H1 (cell line): ENCODE measurements at regions not wholly inside any gene's neighbourhood (a gene's known extent, or its start where the extent isn't known, plus 50 kb on each side); places are given as distances from the start of the nearest gene placed in this dataset.

Experiments
- CTCF ChIA-PET: fragments of 300-600 bp; sonication (Branson Sonifier 250); formaldehyde crosslinking; loops from one replicate; lab custom pipeline; 2021; ENCODE audit not compliant: partially characterized antibody; lab: Charles Lee
- POLR2A ChIA-PET: fragments of 300-600 bp; sonication (Branson Sonifier 250); formaldehyde crosslinking; loops from one replicate; lab custom pipeline; 2021; ENCODE audit warnings: inconsistent platforms; ENCODE audit not compliant: partially characterized antibody; lab: Charles Lee
- DNase-seq, 2 experiments: peaks; one replicate each; pipeline versions ENCODE4 v3.0.0 to v3.0.0-alpha.2; 2010 to 2022; ENCODE audit warnings: low spot score in 2 of 2, low read depth in 1 of 2, mixed read lengths in 1 of 2
- FAIRE-seq: peaks from 2 replicates; lab custom pipeline; 2011; peaks lifted over from hg19 to GRCh38; lab: Jason Lieb, UNC
- H2AFZ ChIP-seq: 2 replicates; pipeline ENCODE4 v1.8.1; 2012; ENCODE audit warnings: low read length, inconsistent platforms
- H2AK5ac ChIP-seq: 2 replicates; pipeline ENCODE4 v1.6.1; 2013; ENCODE audit warnings: low read depth, low read length
- H2BK120ac ChIP-seq: replicated peaks from 2 replicates; pipeline ENCODE3; 2013; ENCODE audit warnings: low read depth, low read length, inconsistent platforms
- H2BK12ac ChIP-seq: 2 replicates; pipeline ENCODE4 v1.6.1; 2013; ENCODE audit warnings: low read depth, low read length
- H2BK15ac ChIP-seq: 2 replicates; pipeline ENCODE4 v1.6.1; 2013; ENCODE audit warnings: low read length
- H2BK20ac ChIP-seq: 2 replicates; pipeline ENCODE4 v1.6.1; 2013; ENCODE audit warnings: low read length
- H2BK5ac ChIP-seq: 2 replicates; pipeline ENCODE4 v1.6.1; 2013; ENCODE audit warnings: low read depth, low read length
- H3K14ac ChIP-seq: 2 replicates; pipeline ENCODE4 v1.6.1; 2013; ENCODE audit warnings: inconsistent platforms; ENCODE audit not compliant: insufficient read length
- H3K18ac ChIP-seq: 2 replicates; pipeline ENCODE4 v1.6.1; 2013; ENCODE audit warnings: low read length; ENCODE audit errors: extremely low read depth
- H3K23ac ChIP-seq: 2 replicates; pipeline ENCODE4 v1.6.1; 2013; ENCODE audit warnings: inconsistent platforms; ENCODE audit not compliant: insufficient read length
- H3K23me2 ChIP-seq: 2 replicates; pipeline ENCODE4 v1.6.1; 2013; ENCODE audit warnings: low read depth, low read length
- H3K27ac ChIP-seq: 2 replicates; pipeline ENCODE4 v1.6.1; 2011; ENCODE audit warnings: low read depth, low read length, inconsistent platforms
- H3K27me3 ChIP-seq, 4 experiments: replicated peaks in 1 of 4; 1 replicate in 1 of 4; 2 replicates in 3 of 4; pipeline versions ENCODE4 v1.6.1 to v1.8.1; 2011 to 2013; ENCODE audit warnings: low read length in 3 of 4, mild to moderate bottlenecking in 3 of 4, inconsistent platforms in 2 of 4, mixed read lengths in 2 of 4, moderate library complexity in 1 of 4; ENCODE audit not compliant: control insufficient read depth in 3 of 4, insufficient read depth in 3 of 4; ENCODE audit errors: extremely low read depth in 1 of 4
- H3K36me3 ChIP-seq, 4 experiments: 2 replicates each; pipeline versions ENCODE4 v1.6.1 to v1.8.1; 2011 to 2013; ENCODE audit warnings: mild to moderate bottlenecking in 4 of 4, low read length in 3 of 4, moderate library complexity in 2 of 4, control low read depth in 1 of 4, inconsistent platforms in 1 of 4; ENCODE audit not compliant: insufficient read depth in 4 of 4, control insufficient read depth in 2 of 4
- H3K4ac ChIP-seq: replicated peaks from 2 replicates; pipeline ENCODE3; 2013; ENCODE audit warnings: low read length, low read depth, mixed read lengths, inconsistent platforms; ENCODE audit not compliant: insufficient read length
- H3K4me1 ChIP-seq, 4 experiments: replicated peaks in 1 of 4; 1 replicate in 1 of 4; 2 replicates in 3 of 4; pipeline versions ENCODE4 v1.6.1 to v1.8.1; 2011 to 2013; ENCODE audit warnings: low read length in 3 of 4, inconsistent platforms in 2 of 4, mixed read lengths in 1 of 4; ENCODE audit not compliant: insufficient read depth in 4 of 4, control insufficient read depth in 3 of 4
- H3K4me2 ChIP-seq, 2 experiments: 2 replicates each; pipeline versions ENCODE4 v1.6.1 to v1.8.1; 2011 to 2013; ENCODE audit warnings: low read depth in 2 of 2, low read length in 2 of 2, control low read depth in 1 of 2, inconsistent platforms in 1 of 2, mild to moderate bottlenecking in 1 of 2; ENCODE audit not compliant: insufficient read depth in 1 of 2
- H3K4me3 ChIP-seq, 4 experiments: fragments of 200-600, 300-600 bp in 1 of 4; sonication (generic), shearing (Covaris generic), sonication (Bioruptor Twin) in 1 of 4; 2 replicates each; pipeline versions ENCODE4 v1.5.1 to v1.8.1; 2011 to 2016; ENCODE audit warnings: low read length in 4 of 4, low read depth in 3 of 4, control low read depth in 2 of 4, inconsistent platforms in 2 of 4, mild to moderate bottlenecking in 2 of 4, mixed read lengths in 1 of 4, moderate library complexity in 1 of 4; ENCODE audit not compliant: insufficient read depth in 2 of 4; ENCODE audit errors: extremely low read depth in 1 of 4
- H3K56ac ChIP-seq: replicated peaks from 2 replicates; pipeline ENCODE3; 2013; ENCODE audit warnings: low read depth, mild to moderate bottlenecking, mixed read lengths, low read length, inconsistent platforms; ENCODE audit not compliant: insufficient read length
- H3K79me1 ChIP-seq: 2 replicates; pipeline ENCODE4 v1.6.1; 2013; ENCODE audit warnings: low read depth, low read length, control low read depth
- H3K79me2 ChIP-seq, 2 experiments: 2 replicates each; pipeline versions ENCODE4 v1.6.1 to v1.8.1; 2012 to 2013; ENCODE audit warnings: low read length in 2 of 2, mild to moderate bottlenecking in 2 of 2, inconsistent platforms in 1 of 2; ENCODE audit not compliant: insufficient read depth in 2 of 2, control insufficient read depth in 1 of 2
- H3K9ac ChIP-seq, 4 experiments: replicated peaks in 1 of 4; 1 replicate in 1 of 4; 2 replicates in 3 of 4; pipeline versions ENCODE4 v1.6.1 to v1.8.1; 2011 to 2013; ENCODE audit warnings: low read depth in 3 of 4, low read length in 3 of 4, control low read depth in 2 of 4, mild to moderate bottlenecking in 2 of 4, moderate library complexity in 2 of 4, inconsistent platforms in 1 of 4; ENCODE audit errors: extremely low read depth in 1 of 4
- H3K9me3 ChIP-seq, 2 experiments: 2 replicates each; pipeline versions ENCODE4 v1.6.1 to v1.8.1; 2012 to 2013; ENCODE audit warnings: mild to moderate bottlenecking in 2 of 2, moderate library complexity in 2 of 2, control low read depth in 1 of 2, inconsistent platforms in 1 of 2, low read depth in 1 of 2, low read length in 1 of 2, mixed read lengths in 1 of 2; ENCODE audit not compliant: insufficient read depth in 2 of 2
- H4K20me1 ChIP-seq, 2 experiments: replicated peaks in 1 of 2; 2 replicates each; pipeline versions ENCODE3 to v1.8.1; 2011 to 2013; ENCODE audit warnings: inconsistent platforms in 2 of 2, low read length in 2 of 2, mild to moderate bottlenecking in 1 of 2; ENCODE audit not compliant: insufficient read depth in 2 of 2, control insufficient read depth in 1 of 2
- H4K5ac ChIP-seq: 2 replicates; pipeline ENCODE4 v1.6.1; 2013; ENCODE audit warnings: low read length, low read depth, mixed read lengths, inconsistent platforms; ENCODE audit not compliant: insufficient read length
- H4K8ac ChIP-seq: 2 replicates; pipeline ENCODE4 v1.8.0; 2013; ENCODE audit warnings: mild to moderate bottlenecking, moderate library complexity, low read length, inconsistent platforms; ENCODE audit not compliant: insufficient read depth; ENCODE audit errors: extremely low read depth
- H4K91ac ChIP-seq: replicated peaks from 2 replicates; pipeline ENCODE3; 2013; ENCODE audit warnings: low read length, mixed read lengths, inconsistent platforms; ENCODE audit not compliant: insufficient read length
- BACH1 ChIP-seq: IDR thresholded peaks from 2 replicates; pipeline ENCODE4 v1.6.1; 2012; ENCODE audit warnings: low read length, improper control_type of control experiment
- KDM5A ChIP-seq: fragments of 200-600 bp; IDR thresholded peaks from 2 replicates; pipeline ENCODE4 v1.7.1; 2012; ENCODE audit warnings: mild to moderate bottlenecking, low read length, inconsistent platforms, mixed read lengths
- SIRT6 ChIP-seq: IDR thresholded peaks from one replicate; pipeline ENCODE4 v1.7.1; 2012; ENCODE audit warnings: low read length, inconsistent platforms
- SIX5 ChIP-seq: IDR thresholded peaks from 2 replicates; pipeline ENCODE4 v1.6.1; 2011; ENCODE audit warnings: mild to moderate bottlenecking, low read depth, low read length
- TEAD4 ChIP-seq: IDR thresholded peaks from 2 replicates; pipeline ENCODE4 v1.6.1; 2012; ENCODE audit warnings: low read depth, low read length, inconsistent platforms, mixed read lengths
- WGBS, 2 experiments: shearing (Covaris generic) in 1 of 2; methylation state at CpG; one replicate each; pipeline versions ENCODE4 v1.1.6 to v1.1.7; 2013 to 2015; ENCODE audit warnings: low lambda C conversion rate in 2 of 2, mixed read lengths in 2 of 2, inconsistent platforms in 1 of 2, low coverage in 1 of 2, missing lambda C conversion rate in 1 of 2; ENCODE audit not compliant: insufficient replicate concordance in 2 of 2, insufficient coverage in 1 of 2, insufficient read length in 1 of 2; ENCODE audit errors: extremely low coverage in 1 of 2, missing lambda C conversion rate in 1 of 2; 5-methylcytosine and 5-hydroxymethylcytosine counted together
- TF ChIP-seq, protein P1 (sequence below): IDR thresholded peaks from 2 replicates; pipeline ENCODE4 v1.6.1; 2012; ENCODE audit warnings: low read length, inconsistent platforms

DNA sequence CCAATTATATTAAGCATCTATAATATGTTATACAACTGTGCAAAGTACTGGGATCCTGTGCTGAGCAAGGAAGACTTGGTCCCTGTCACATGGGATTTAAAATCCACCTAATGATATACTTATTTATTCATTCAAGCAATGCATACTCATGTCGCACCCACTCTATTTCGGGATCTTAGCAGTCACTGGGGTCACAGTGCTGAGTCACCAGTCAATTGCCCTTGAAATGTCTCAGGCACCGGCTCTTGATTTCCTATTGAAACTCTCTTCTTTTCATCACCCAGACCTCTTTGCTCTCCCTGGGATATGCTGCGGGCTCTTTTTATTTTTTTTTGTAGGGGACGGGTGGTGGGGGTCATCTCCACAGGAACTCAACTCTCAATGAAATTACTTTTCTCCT, 194.5 kb upstream of the GAP43 start:
- H3K23ac ChIP-seq: no peak overlapping the region
- no peak overlapping the region for H2BK15ac ChIP-seq
- POLR2A ChIA-PET: no interaction called here
- WGBS, 2 experiments: 86% methylated on average over 5 of the region's 5 CpGs; no CpG with 5 or more reads in 1 of the 2 experiments
- H3K36me3 ChIP-seq: no peaks in the 10 kb centered on the region
- TF ChIP-seq KDM5A (no peak), SIRT6 (no peak), BACH1 (peak; percentile 68), SIX5 (no peak), TEAD4 (no peak)
- TF ChIP-seq, protein P1, sequence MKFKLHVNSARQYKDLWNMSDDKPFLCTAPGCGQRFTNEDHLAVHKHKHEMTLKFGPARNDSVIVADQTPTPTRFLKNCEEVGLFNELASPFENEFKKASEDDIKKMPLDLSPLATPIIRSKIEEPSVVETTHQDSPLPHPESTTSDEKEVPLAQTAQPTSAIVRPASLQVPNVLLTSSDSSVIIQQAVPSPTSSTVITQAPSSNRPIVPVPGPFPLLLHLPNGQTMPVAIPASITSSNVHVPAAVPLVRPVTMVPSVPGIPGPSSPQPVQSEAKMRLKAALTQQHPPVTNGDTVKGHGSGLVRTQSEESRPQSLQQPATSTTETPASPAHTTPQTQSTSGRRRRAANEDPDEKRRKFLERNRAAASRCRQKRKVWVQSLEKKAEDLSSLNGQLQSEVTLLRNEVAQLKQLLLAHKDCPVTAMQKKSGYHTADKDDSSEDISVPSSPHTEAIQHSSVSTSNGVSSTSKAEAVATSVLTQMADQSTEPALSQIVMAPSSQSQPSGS: no peak
- TF ChIP-seq, all 59 proteins: peak for 1
- Histone ChIP-seq H3K56ac (no peak overlapping the region), H3K4me1 (no peaks in the 10 kb centered on the region), H3K27me3 (no peaks in the 10 kb centered on the region), H3K4me3 (no peak overlapping the region), H3K9me3 (no peaks in the 10 kb centered on the region), H2BK12ac (no peak overlapping the region), H4K20me1 (no peaks in the 10 kb centered on the region), H3K4ac (no peak overlapping the region), H3K79me1 (no peaks in the 10 kb centered on the region), H2AK5ac (no peak overlapping the region), H4K91ac (no peak overlapping the region), H3K9ac (no peak overlapping the region), H2BK5ac (no peak overlapping the region), H3K18ac (no peak overlapping the region), H2BK20ac (no peak overlapping the region), H3K23me2 (no peaks in the 10 kb centered on the region), H4K5ac (no peak overlapping the region), H3K79me2 (no peaks in the 10 kb centered on the region), H3K4me2 (no peak overlapping the region), H3K14ac (no peak overlapping the region), H2BK120ac (no peak overlapping the region), H3K27ac (no peak overlapping the region), H2AFZ (no peak overlapping the region), H4K8ac (no peak overlapping the region)
- FAIRE-seq (no peak), DNase-seq (no peak)
- CTCF ChIA-PET: interaction anchor here (0.6 kb wide), 1 partner anchor 695 kb away, joined by 3 read pairs; no protein-coding TSS in a partner anchor
